ENCODE measurements at regions not wholly inside any gene's neighbourhood (a gene's known extent, or its start where the extent isn't known, plus 50 kb on each side); places are given as distances from the start of the nearest gene placed in this dataset.

- TF ChIP-seq, protein P1, sequence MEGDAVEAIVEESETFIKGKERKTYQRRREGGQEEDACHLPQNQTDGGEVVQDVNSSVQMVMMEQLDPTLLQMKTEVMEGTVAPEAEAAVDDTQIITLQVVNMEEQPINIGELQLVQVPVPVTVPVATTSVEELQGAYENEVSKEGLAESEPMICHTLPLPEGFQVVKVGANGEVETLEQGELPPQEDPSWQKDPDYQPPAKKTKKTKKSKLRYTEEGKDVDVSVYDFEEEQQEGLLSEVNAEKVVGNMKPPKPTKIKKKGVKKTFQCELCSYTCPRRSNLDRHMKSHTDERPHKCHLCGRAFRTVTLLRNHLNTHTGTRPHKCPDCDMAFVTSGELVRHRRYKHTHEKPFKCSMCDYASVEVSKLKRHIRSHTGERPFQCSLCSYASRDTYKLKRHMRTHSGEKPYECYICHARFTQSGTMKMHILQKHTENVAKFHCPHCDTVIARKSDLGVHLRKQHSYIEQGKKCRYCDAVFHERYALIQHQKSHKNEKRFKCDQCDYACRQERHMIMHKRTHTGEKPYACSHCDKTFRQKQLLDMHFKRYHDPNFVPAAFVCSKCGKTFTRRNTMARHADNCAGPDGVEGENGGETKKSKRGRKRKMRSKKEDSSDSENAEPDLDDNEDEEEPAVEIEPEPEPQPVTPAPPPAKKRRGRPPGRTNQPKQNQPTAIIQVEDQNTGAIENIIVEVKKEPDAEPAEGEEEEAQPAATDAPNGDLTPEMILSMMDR (optimal IDR thresholded peaks at IDR 0.05 in 1 of 3, IDR thresholded peaks at IDR 0.05 in 1 of 3, conservative IDR thresholded peaks at IDR 0.05 in 1 of 3; ENCODE audit: extremely low read depth in 1 of 3, insufficient read depth in 2 of 3, low read length in 3 of 3) = no peak
- no peak for TF ChIP-seq EZH2 (IDR thresholded peaks at IDR 0.05; ENCODE audit: low read length)
Measured at GRCh38 chr10:9315292-9315691, 1260.8 kb downstream of the GATA3 start.
